PC-9 (cell line): ENCODE measurements at regions not wholly inside any gene's neighbourhood (a gene's known extent, or its start where the extent isn't known, plus 50 kb on each side); places are given as distances from the start of the nearest gene placed in this dataset.

Source experiments
- BruUV-seq: library from RNA; stranded (reverse); fragments of 400-500 nt; replicated peaks from 2 replicates; lab custom pipeline; 2021; lab: Mats Ljungman, UMichigan
- CTCF ChIA-PET: fragments of 300-600 bp; sonication (Branson Sonifier 250); formaldehyde crosslinking; loops from one replicate; lab custom pipeline; 2022; ENCODE audit warnings: antibody characterized with exemption; lab: Charles Lee
- POLR2A ChIA-PET: fragments of 300-600 bp; sonication (Branson Sonifier 250); formaldehyde crosslinking; loops from one replicate; lab custom pipeline; 2022; ENCODE audit warnings: antibody characterized with exemption; ENCODE audit not compliant: unreplicated experiment; lab: Charles Lee
- DNase-seq, 2 experiments: peaks; one replicate each; pipeline versions ENCODE4 v3.0.0 to v3.0.0-alpha.2; 2015 to 2022; ENCODE audit warnings: mixed read lengths in 1 of 2
- H2AFZ ChIP-seq: fragments of 200-600 bp; sonication (generic); 2 replicates; pipeline ENCODE4 v1.8.1; 2017; ENCODE audit warnings: antibody characterized with exemption
- H3F3A ChIP-seq: fragments of 200-600 bp; sonication (generic); 2 replicates; pipeline ENCODE4 v1.8.1; 2017; ENCODE audit warnings: antibody characterized with exemption, mild to moderate bottlenecking, low read depth; ENCODE audit not compliant: insufficient read depth
- H3K27ac ChIP-seq: fragments of 200-600 bp; sonication (generic); 2 replicates; pipeline ENCODE4 v1.6.1; 2016; ENCODE audit warnings: mixed run types
- H3K27me3 ChIP-seq: fragments of 200-600 bp; sonication (generic); 2 replicates; pipeline ENCODE4 v1.6.1; 2016; ENCODE audit warnings: low read depth, mixed run types; ENCODE audit not compliant: insufficient read depth
- H3K36me3 ChIP-seq: fragments of 200-600 bp; sonication (generic); 2 replicates; pipeline ENCODE4 v1.6.1; 2016; ENCODE audit warnings: low read depth, mixed run types
- H3K4me1 ChIP-seq: fragments of 200-600 bp; sonication (generic); replicated peaks from 2 replicates; pipeline ENCODE4 v1.6.1; 2016; ENCODE audit warnings: mixed run types; ENCODE audit not compliant: insufficient read depth
- H3K4me2 ChIP-seq: fragments of 200-600 bp; sonication (generic); 2 replicates; pipeline ENCODE4 v1.6.1; 2017; ENCODE audit warnings: mixed run types
- H3K4me3 ChIP-seq: fragments of 200-600 bp; sonication (generic); 2 replicates; pipeline ENCODE4 v1.6.1; 2016; ENCODE audit warnings: mixed run types
- H3K79me2 ChIP-seq: fragments of 200-600 bp; sonication (generic); 2 replicates; pipeline ENCODE4 v1.6.1; 2017; ENCODE audit warnings: low read depth, mixed run types
- H3K9me2 ChIP-seq: fragments of 200-600 bp; sonication (generic); 2 replicates; pipeline ENCODE4 v1.8.1; 2017; ENCODE audit warnings: mild to moderate bottlenecking; ENCODE audit not compliant: insufficient read depth
- H3K9me3 ChIP-seq: fragments of 200-600 bp; sonication (generic); 2 replicates; pipeline ENCODE4 v1.8.1; 2016; ENCODE audit warnings: low read depth; ENCODE audit not compliant: insufficient read depth
- H4K20me1 ChIP-seq: fragments of 200-600 bp; sonication (generic); 2 replicates; pipeline ENCODE4 v1.8.1; 2017; ENCODE audit not compliant: insufficient read depth
- EZH2 ChIP-seq: fragments of 200-600 bp; sonication (generic); IDR thresholded peaks from 2 replicates; pipeline ENCODE4 v1.8.0; 2017; ENCODE audit warnings: antibody characterized with exemption, low read depth
- intact Hi-C: fragments of 100-400 bp; cut with micrococcal nuclease; formaldehyde crosslinking; loops from one replicate; pipeline ENCODE4 v1.10.0; 2022; ENCODE audit not compliant: unreplicated experiment
- TF ChIP-seq, protein P1 (sequence below): fragments of 200-600 bp; sonication (generic); conservative IDR thresholded peaks from 2 replicates; pipeline ENCODE4 v1.6.1; 2017; ENCODE audit warnings: mixed run types, antibody characterized with exemption, mild to moderate bottlenecking, moderate library complexity

DNA sequence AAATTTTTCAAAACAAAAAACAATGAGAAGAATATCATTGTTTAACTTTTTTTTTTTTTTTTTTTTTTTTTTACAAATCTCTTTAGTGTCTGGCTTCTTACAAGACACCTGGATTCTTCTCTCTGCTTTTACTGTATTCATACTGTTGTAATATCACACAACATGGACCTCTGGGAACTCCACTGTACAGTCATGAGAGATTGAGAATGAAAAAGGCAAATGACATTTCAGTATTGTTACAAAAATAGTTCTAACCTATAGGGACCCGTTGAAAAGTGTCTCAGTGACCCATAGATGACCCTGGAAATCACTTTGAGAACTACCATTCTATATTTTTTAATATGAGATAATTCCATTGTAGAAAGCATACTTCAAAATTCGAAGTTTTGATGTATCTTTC lies 124.4 kb downstream of the SLIT2 start:
- no peak overlapping the region for H3K4me3 ChIP-seq
- ChIA-PET POLR2A (no interaction called here), CTCF (no interaction called here)
- DNase-seq = no peak
- H3K27ac ChIP-seq = no peak overlapping the region
- no peaks in the 10 kb centered on the region for H3K27me3 ChIP-seq
- H2AFZ ChIP-seq = no peak overlapping the region
- no peaks in the 10 kb centered on the region for H3K79me2 ChIP-seq
- intact Hi-C loops = no loop called here
- no peak for TF ChIP-seq EZH2
- TF ChIP-seq, protein P1, sequence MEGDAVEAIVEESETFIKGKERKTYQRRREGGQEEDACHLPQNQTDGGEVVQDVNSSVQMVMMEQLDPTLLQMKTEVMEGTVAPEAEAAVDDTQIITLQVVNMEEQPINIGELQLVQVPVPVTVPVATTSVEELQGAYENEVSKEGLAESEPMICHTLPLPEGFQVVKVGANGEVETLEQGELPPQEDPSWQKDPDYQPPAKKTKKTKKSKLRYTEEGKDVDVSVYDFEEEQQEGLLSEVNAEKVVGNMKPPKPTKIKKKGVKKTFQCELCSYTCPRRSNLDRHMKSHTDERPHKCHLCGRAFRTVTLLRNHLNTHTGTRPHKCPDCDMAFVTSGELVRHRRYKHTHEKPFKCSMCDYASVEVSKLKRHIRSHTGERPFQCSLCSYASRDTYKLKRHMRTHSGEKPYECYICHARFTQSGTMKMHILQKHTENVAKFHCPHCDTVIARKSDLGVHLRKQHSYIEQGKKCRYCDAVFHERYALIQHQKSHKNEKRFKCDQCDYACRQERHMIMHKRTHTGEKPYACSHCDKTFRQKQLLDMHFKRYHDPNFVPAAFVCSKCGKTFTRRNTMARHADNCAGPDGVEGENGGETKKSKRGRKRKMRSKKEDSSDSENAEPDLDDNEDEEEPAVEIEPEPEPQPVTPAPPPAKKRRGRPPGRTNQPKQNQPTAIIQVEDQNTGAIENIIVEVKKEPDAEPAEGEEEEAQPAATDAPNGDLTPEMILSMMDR = no peak
- H3K9me3 ChIP-seq = no peaks in the 10 kb centered on the region
- no peaks in the 10 kb centered on the region for H3K4me1 ChIP-seq
- no peaks in the 10 kb centered on the region for H4K20me1 ChIP-seq
- no peaks in the 10 kb centered on the region for H3K9me2 ChIP-seq
- no peaks in the 10 kb centered on the region for H3F3A ChIP-seq
- H3K36me3 ChIP-seq = no peaks in the 10 kb centered on the region
- BruUV-seq = no TSS peak
- no peak overlapping the region for H3K4me2 ChIP-seq

DNA sequence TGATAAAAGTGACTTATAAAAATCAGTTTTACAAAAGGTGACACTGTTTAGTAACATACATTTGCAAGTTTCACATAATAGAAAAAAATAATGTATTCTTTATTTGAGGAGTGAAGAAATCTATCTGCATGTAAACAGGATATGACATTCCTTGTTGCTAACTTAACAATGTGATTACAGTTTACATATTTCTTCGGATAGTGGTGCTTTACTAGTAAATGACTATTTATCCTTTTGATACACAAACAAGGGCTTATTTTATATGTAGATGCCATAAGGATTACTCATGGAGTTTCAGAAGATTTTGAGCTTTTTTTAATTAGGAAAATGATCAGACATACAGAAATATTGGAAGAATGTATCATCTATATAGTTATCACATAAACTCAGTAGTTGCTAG lies 126.5 kb downstream of the SLIT2 start:
- no peaks in the 10 kb centered on the region for H3K27me3 ChIP-seq
- no peaks in the 10 kb centered on the region for H3K36me3 ChIP-seq
- H3K4me2 ChIP-seq = no peak overlapping the region
- CTCF ChIA-PET = no interaction called here
- no peak for DNase-seq
- no peaks in the 10 kb centered on the region for H3K9me3 ChIP-seq
- POLR2A ChIA-PET = no interaction called here
- TF ChIP-seq EZH2 = no peak
- TF ChIP-seq, protein P1 = no peak
- no TSS peak for BruUV-seq
- H3F3A ChIP-seq = no peaks in the 10 kb centered on the region
- no peaks in the 10 kb centered on the region for H3K4me1 ChIP-seq
- H3K79me2 ChIP-seq = no peaks in the 10 kb centered on the region
- H3K9me2 ChIP-seq = no peaks in the 10 kb centered on the region
- intact Hi-C loops = no loop called here
- no peak overlapping the region for H3K27ac ChIP-seq
- H3K4me3 ChIP-seq = no peak overlapping the region
- H4K20me1 ChIP-seq = no peaks in the 10 kb centered on the region
- no peak overlapping the region for H2AFZ ChIP-seq

DNA sequence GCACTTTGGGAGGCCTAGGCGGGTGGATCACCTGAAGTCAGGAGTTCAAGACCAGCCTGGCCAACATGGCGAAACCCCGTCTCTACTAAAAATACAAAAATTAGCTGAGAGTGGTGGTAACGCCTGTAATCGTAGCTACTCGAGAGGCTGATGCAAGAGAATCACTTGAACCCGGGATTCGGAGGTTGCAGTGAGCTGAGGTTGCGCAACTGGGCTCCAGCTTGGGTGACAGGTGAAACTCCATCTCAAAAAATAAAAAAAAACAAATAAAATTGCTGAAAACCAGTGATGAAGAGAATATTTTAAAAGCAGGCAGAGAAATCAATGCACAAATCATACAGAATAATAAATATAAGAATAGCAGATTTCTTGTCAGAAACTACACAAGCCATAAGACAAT lies 129.3 kb downstream of the SLIT2 start:
- no peaks in the 10 kb centered on the region for H3K4me1 ChIP-seq
- CTCF ChIA-PET = no interaction called here
- no peak overlapping the region for H2AFZ ChIP-seq
- no peaks in the 10 kb centered on the region for H3K9me2 ChIP-seq
- H3K27me3 ChIP-seq = no peaks in the 10 kb centered on the region
- no peaks in the 10 kb centered on the region for H3K79me2 ChIP-seq
- intact Hi-C loops = no loop called here
- H3K9me3 ChIP-seq = no peaks in the 10 kb centered on the region
- H4K20me1 ChIP-seq = no peaks in the 10 kb centered on the region
- BruUV-seq = no TSS peak
- H3K4me2 ChIP-seq = no peak overlapping the region
- H3F3A ChIP-seq = no peaks in the 10 kb centered on the region
- H3K4me3 ChIP-seq = no peak overlapping the region
- H3K36me3 ChIP-seq = no peaks in the 10 kb centered on the region
- H3K27ac ChIP-seq = no peak overlapping the region
- POLR2A ChIA-PET = no interaction called here
- DNase-seq = no peak
- no peak for TF ChIP-seq EZH2
- TF ChIP-seq, protein P1 = no peak
